ENCODE measurements at regions not wholly inside any gene's neighbourhood (a gene's known extent, or its start where the extent isn't known, plus 50 kb on each side); places are given as distances from the start of the nearest gene placed in this dataset.
"Not testable (repeated sequence)": the region's sequence is repeated elsewhere in the genome, so short reads cannot be mapped to it uniquely, and the experiment has no call there.

DNA sequence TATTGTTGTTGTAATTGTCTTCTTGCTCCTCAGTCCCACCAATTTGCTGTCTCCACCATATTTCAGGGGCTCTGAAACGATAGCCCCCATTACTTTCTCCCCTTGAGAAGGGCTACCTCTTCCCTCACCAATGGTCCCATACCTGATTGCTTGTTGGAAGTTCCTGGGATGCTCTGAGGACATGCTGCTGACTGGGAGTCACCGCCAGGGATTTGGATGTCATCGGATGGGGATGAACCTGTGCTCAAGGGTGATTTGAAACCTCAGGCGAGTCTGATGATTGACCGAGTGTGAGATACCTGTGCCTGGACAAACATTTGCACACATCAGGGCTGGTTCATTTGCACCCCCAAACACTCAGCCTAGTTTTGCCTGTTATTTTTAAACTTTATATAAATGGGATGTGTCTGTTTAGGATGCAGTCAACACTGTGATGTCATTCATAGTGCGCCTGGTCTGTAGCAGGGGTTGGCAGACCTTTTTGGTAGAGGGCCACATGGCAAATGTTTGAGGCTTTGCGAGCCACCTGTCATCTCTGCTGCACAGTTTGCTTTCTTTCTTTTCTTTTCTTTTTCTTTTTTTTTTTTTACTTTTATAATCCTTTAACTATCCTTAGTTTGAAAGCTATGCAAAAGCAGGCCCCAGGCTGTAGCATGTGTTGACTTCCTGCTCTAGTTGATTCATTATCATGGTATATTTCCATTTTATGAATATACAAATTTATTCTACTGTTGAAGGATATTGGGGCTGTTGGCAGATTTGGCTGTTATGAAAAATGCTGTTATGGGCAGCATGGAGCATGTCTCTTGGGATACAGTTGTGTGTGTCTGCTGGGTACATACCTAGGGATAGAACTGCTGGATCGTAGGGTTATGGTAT is 118.5 kb upstream of the PHACTR3 start:
- no peaks in the 10 kb centered on the region for H3K36me3 ChIP-seq (replicated peaks)
- no peak for DNase-seq
- no peak overlapping the region for H3K27ac ChIP-seq
- no peak overlapping the region for H3K4me3 ChIP-seq (ENCODE audit: low read depth, low read length)
- no peaks in the 10 kb centered on the region for H3K27me3 ChIP-seq (replicated peaks)
- in situ Hi-C loops (cut with HindIII; ENCODE audit: low pct_ligation_motif_present, low sequenced_read_pairs): no loop called here
- TF ChIP-seq, protein P1, sequence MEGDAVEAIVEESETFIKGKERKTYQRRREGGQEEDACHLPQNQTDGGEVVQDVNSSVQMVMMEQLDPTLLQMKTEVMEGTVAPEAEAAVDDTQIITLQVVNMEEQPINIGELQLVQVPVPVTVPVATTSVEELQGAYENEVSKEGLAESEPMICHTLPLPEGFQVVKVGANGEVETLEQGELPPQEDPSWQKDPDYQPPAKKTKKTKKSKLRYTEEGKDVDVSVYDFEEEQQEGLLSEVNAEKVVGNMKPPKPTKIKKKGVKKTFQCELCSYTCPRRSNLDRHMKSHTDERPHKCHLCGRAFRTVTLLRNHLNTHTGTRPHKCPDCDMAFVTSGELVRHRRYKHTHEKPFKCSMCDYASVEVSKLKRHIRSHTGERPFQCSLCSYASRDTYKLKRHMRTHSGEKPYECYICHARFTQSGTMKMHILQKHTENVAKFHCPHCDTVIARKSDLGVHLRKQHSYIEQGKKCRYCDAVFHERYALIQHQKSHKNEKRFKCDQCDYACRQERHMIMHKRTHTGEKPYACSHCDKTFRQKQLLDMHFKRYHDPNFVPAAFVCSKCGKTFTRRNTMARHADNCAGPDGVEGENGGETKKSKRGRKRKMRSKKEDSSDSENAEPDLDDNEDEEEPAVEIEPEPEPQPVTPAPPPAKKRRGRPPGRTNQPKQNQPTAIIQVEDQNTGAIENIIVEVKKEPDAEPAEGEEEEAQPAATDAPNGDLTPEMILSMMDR (IDR thresholded peaks at IDR 0.05; ENCODE audit: low read depth, low read length, missing control alignments): no peak

DNA sequence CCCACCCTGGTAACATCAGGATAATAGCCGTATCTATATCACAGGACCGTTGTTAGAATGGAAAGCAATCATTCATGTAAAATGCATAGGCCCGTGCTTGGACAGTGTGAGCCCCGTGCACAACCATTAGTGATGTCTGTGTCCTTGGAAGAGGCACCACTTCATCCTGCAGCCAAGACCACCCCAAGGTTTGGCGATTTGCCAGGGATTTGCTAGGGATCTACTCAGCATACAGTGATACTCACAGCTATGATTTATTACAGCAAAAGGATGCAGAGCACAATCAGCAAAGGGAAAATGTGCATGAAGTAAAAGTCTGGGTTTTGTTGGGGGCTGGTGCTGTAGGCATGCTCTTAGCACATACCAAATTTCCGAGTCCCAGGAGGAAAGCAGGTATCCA is 115.9 kb upstream of the PHACTR3 start:
- H3K4me3 ChIP-seq (ENCODE audit: low read depth, low read length); H3K27ac ChIP-seq; H3K27me3 ChIP-seq (replicated peaks); H3K36me3 ChIP-seq (replicated peaks); DNase-seq; in situ Hi-C loops (cut with HindIII; ENCODE audit: low pct_ligation_motif_present, low sequenced_read_pairs): not testable (repeated sequence)

DNA sequence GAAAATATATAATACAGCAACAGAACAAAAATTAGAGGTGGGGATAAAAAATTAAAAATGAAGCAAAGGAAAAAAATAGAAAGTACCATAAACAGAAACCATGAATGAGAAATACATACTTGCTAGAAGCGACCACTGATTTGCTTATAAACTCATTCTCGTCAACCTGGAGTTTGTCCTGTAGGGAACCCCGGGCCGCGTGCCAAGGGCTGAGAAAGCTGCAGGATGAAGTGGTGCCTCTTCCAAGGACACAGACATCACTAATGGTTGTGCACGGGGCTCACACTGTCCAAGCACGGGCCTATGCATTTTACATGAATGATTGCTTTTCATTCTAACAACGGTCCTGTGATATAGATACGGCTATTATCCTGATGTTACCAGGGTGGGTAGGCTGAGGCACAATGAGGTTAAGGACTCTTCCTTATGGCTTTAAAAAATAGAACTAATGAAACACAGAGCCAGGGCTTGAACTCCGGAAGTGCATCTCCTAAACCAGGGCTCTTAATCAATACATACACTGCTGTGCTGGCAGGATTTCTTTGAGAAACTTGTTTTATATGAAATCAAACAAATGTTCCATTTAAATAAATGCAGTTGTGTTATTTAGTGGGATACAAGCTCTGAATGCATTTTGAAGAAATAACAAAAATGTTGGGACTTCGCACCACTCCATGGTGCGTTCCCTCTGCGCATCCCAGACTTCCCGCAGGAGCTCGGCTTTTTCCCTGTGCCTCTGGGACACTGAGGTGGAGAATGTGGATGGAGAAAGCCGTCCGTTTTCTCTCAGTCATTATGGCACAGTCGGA is 113.9 kb upstream of the PHACTR3 start:
- DNase-seq; H3K27me3 ChIP-seq (replicated peaks); H3K27ac ChIP-seq; in situ Hi-C loops (cut with HindIII; ENCODE audit: low pct_ligation_motif_present, low sequenced_read_pairs); H3K36me3 ChIP-seq (replicated peaks); H3K4me3 ChIP-seq (ENCODE audit: low read depth, low read length): not testable (repeated sequence)

DNA sequence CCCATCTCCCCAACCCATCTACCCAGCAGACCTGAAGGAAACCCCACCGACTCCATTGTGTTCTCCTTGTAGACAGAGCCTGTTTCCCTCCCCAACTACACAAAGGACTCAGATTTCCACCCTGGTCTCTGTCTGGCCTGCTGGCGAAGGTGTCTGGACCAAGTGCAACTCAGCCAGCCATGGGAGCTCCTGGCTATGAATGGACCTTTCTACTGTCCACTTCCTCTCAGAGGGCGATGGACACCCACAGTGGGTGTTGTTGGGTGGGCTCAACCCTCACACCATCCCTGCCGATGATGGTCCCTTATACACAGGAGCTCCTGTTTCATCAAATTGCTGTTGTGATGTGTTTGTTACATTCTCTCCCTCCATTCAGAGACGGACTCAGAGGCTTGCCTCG is 112.5 kb upstream of the PHACTR3 start:
- H3K36me3 ChIP-seq (replicated peaks): no peaks in the 10 kb centered on the region
- no peak overlapping the region for H3K4me3 ChIP-seq (ENCODE audit: low read depth, low read length)
- H3K27ac ChIP-seq: no peak overlapping the region
- H3K27me3 ChIP-seq (replicated peaks): no peaks in the 10 kb centered on the region
- TF ChIP-seq, protein P1 (IDR thresholded peaks at IDR 0.05; ENCODE audit: low read depth, low read length, missing control alignments): no peak
- no peak for DNase-seq
- in situ Hi-C loops (cut with HindIII; ENCODE audit: low pct_ligation_motif_present, low sequenced_read_pairs): no loop called here

DNA sequence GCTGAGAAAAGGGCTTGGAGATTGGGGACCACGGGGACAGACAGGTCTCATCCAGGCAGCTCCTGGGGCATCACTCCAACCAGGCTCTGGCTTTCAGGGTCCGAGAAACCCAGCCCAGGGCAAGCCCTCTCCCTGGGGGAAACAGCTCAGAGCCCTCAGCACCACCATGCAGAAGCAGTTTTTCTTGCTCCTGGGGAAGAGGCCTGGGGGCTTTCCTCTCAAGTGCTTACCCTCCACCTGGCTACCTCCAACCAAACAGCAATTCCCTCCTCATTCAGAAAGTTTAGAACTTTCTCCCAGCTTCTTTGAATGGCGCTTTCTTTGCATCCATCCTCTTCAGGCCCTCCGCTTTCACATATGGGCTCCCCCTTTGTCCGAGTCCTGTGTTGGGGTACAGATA is 110.4 kb upstream of the PHACTR3 start:
- Histone ChIP-seq H3K4me3 (ENCODE audit: low read depth, low read length) (no peak overlapping the region), H3K27ac (no peak overlapping the region), H3K36me3 (replicated peaks) (no peaks in the 10 kb centered on the region), H3K27me3 (replicated peaks) (no peaks in the 10 kb centered on the region)
- TF ChIP-seq, protein P1 (IDR thresholded peaks at IDR 0.05; ENCODE audit: low read depth, low read length, missing control alignments): no peak
- in situ Hi-C loops (cut with HindIII; ENCODE audit: low pct_ligation_motif_present, low sequenced_read_pairs): no loop called here
- no peak for DNase-seq

DNA sequence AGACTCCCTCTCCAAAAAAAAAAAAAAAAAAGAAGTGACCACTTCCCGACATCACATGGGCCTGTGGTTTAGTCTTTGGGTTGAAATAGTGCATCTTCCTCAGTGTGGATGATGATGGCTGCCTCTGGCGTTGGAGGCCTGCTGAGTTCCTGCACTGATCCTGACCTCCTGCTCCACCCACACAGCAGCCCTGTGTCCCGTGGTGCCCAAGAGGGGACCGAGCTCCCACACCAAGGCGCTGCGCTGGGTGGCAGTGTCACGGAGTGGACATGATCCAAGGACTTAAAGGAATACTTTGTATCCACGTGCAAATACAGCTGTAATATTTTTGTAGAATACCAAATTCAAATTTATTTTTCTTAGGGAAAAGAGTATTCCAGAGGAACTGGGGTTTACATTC is 109.2 kb upstream of the PHACTR3 start:
- H3K4me3 ChIP-seq (ENCODE audit: low read depth, low read length): no peak overlapping the region
- no peak for DNase-seq
- TF ChIP-seq, protein P1 (IDR thresholded peaks at IDR 0.05; ENCODE audit: low read depth, low read length, missing control alignments): no peak
- no peak overlapping the region for H3K27ac ChIP-seq
- in situ Hi-C loops (cut with HindIII; ENCODE audit: low pct_ligation_motif_present, low sequenced_read_pairs): no loop called here
- no peaks in the 10 kb centered on the region for H3K27me3 ChIP-seq (replicated peaks)
- no peaks in the 10 kb centered on the region for H3K36me3 ChIP-seq (replicated peaks)
